Fibroblast of the aortic adventitia (primary cell): ENCODE measurements at regions not wholly inside any gene's neighbourhood (a gene's known extent, or its start where the extent isn't known, plus 50 kb on each side); places are given as distances from the start of the nearest gene placed in this dataset.

Experiments used
- DNase-seq: peaks from one replicate; pipeline ENCODE4 v3.0.0-alpha.2; 2010; ENCODE audit warnings: low read depth
- H3K4me3 ChIP-seq: 2 replicates; pipeline ENCODE4 v1.5.1; 2011; ENCODE audit warnings: low read depth, mild to moderate bottlenecking, control low read depth, low read length, moderate library complexity
- TF ChIP-seq, protein P1 (sequence below): IDR thresholded peaks from 2 replicates; pipeline ENCODE4 v1.5.1; 2011; ENCODE audit warnings: mild to moderate bottlenecking, low read length, control low read depth, inconsistent platforms; ENCODE audit not compliant: insufficient read depth

- no peak overlapping the region for H3K4me3 ChIP-seq
- no peak for DNase-seq
- TF ChIP-seq, protein P1, sequence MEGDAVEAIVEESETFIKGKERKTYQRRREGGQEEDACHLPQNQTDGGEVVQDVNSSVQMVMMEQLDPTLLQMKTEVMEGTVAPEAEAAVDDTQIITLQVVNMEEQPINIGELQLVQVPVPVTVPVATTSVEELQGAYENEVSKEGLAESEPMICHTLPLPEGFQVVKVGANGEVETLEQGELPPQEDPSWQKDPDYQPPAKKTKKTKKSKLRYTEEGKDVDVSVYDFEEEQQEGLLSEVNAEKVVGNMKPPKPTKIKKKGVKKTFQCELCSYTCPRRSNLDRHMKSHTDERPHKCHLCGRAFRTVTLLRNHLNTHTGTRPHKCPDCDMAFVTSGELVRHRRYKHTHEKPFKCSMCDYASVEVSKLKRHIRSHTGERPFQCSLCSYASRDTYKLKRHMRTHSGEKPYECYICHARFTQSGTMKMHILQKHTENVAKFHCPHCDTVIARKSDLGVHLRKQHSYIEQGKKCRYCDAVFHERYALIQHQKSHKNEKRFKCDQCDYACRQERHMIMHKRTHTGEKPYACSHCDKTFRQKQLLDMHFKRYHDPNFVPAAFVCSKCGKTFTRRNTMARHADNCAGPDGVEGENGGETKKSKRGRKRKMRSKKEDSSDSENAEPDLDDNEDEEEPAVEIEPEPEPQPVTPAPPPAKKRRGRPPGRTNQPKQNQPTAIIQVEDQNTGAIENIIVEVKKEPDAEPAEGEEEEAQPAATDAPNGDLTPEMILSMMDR, result no peak
These were observed 101.8 kb upstream of the GUCY1A1 start for GRCh38 chr4:155564880-155565279.

DNA sequence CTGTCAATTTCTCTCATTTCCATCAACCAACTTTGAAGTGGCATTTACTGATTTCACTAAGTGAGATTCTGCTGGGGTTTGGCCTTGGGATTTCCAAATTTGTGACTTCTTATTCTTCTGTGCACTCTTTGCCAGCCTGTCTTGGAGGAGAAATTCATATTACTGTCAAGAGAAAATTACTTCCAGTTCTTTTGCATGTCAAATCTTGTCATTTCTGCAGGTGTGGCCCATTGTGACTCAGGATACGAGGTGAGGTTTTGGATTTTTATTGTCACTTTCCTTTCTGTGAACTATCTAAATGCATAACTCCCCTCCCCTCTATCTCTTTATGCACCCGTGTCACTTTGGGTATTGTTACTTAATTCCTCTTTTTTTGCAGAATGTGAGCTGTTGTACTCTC lies 102.6 kb upstream of the GUCY1A1 start:
- H3K4me3 ChIP-seq, result no peak overlapping the region
- DNase-seq, result no peak
- TF ChIP-seq, protein P1, result no peak

DNA sequence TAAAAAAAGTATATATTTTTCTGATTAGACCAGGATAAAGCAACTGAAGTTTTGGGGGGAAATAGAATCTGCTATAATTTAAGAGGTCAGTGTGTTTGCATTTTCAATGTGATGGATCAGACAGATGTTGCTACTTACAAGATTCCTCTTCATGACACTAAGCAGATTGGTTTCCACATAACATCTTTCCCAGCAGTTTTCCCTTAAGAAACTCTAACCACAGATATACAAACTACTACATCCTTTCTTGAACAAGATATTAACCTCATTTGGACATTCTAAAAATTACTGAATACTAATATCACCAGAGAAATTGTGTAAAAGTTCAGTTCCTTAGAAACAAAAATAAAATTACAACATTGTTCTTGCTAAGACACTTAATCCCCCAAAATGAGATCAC lies 106.7 kb upstream of the GUCY1A1 start:
- no peak overlapping the region for H3K4me3 ChIP-seq
- no peak for DNase-seq
- TF ChIP-seq, protein P1, result no peak

GRCh38 chr4:155552180-155552579 lies 114.5 kb upstream of the GUCY1A1 start:
- no peak overlapping the region for H3K4me3 ChIP-seq
- no peak for DNase-seq
- TF ChIP-seq, protein P1, result no peak

GRCh38 chr4:155548173-155548572 lies 118.5 kb upstream of the GUCY1A1 start:
- H3K4me3 ChIP-seq, result no peak overlapping the region
- TF ChIP-seq, protein P1, result no peak
- no peak for DNase-seq

DNA sequence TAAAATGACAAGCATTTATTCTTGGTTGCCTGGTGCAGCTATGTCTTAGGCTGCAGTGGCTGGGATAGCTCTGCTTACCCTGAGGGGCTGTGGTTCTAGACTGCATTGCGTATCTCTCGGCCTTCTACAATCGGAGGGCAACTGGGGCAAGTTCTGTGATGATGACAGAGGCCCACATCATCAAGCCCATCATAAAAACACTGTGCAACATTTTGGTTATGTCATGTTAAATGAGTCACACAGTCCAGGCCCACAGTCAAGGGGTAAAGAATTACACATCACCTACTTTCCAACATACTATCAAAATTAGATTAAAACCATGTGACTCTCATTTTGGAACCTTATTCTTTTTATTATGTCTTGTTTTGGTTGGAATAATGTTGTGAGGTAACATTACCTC lies 120.2 kb upstream of the GUCY1A1 start:
- no peak for DNase-seq
- H3K4me3 ChIP-seq, result no peak overlapping the region
- TF ChIP-seq, protein P1, result no peak

DNA sequence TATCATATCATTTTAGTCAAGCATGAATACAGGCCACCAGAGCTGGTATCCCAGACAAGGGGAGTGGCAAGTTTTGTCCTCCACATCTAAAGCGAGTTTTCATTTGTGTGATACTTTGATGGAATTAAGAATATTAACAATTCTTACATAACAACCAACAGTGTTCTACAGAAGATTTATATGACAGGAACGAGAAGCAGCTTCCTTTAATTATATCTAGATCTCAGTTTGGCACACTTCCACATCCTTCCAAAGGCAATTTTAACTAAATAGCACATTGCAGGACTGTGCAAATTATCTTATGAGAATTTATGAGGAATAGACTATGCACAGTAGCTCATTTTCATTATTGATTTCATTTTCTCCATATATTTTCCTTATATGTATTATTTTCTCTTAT lies 121.2 kb upstream of the GUCY1A1 start:
- H3K4me3 ChIP-seq, result no peak overlapping the region

More for the DNA sequence above, 121.2 kb upstream of the GUCY1A1 start:
- DNase-seq, result no peak
- TF ChIP-seq, protein P1, result no peak
